ENCODE measurements at regions not wholly inside any gene's neighbourhood (a gene's known extent, or its start where the extent isn't known, plus 50 kb on each side); places are given as distances from the start of the nearest gene placed in this dataset.

DNA sequence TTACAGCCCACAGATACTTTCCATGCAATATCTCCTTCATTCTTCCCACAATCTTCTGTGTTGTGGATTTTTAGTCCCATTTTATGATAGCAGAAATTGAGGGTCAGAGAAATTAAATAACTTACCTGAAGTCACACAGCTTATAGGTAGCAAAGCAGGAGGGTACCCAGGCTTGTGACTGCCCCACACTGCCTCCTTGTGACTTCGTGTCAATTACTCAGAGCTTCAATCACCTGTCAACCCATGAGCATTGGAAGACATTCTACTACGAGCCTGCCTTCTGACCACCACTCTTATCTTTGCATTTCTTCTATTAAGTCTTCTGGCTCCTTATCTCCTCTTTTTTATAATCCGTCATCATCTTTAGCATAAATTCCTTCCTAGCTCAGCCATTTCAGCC is 71.6 kb upstream of the NRSN1 start:
- no peak overlapping the region for H3K4me3 ChIP-seq
- H3K4me1 ChIP-seq: peaks cover 0 to 11% (median 0%) of the 10 kb centered on the region in 4 donors
- no peak overlapping the region for H3K27ac ChIP-seq
- TF ChIP-seq, protein P1, sequence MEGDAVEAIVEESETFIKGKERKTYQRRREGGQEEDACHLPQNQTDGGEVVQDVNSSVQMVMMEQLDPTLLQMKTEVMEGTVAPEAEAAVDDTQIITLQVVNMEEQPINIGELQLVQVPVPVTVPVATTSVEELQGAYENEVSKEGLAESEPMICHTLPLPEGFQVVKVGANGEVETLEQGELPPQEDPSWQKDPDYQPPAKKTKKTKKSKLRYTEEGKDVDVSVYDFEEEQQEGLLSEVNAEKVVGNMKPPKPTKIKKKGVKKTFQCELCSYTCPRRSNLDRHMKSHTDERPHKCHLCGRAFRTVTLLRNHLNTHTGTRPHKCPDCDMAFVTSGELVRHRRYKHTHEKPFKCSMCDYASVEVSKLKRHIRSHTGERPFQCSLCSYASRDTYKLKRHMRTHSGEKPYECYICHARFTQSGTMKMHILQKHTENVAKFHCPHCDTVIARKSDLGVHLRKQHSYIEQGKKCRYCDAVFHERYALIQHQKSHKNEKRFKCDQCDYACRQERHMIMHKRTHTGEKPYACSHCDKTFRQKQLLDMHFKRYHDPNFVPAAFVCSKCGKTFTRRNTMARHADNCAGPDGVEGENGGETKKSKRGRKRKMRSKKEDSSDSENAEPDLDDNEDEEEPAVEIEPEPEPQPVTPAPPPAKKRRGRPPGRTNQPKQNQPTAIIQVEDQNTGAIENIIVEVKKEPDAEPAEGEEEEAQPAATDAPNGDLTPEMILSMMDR (IDR thresholded peaks at IDR 0.05): no peak
- TF ChIP-seq EP300 (IDR thresholded peaks at IDR 0.05): no peak
- TF ChIP-seq POLR2A (IDR thresholded peaks at IDR 0.05): no peak
- no peaks in the 10 kb centered on the region for H3K36me3 ChIP-seq
- no peak for DNase-seq (ENCODE audit: low spot score in 2 of 2)
- 84 to 87% methylated on average over 3 of the region's 3 CpGs for WGBS, 2 donors
- no peaks in the 10 kb centered on the region for H3K27me3 ChIP-seq
- no peaks in the 10 kb centered on the region for H3K9me3 ChIP-seq

DNA sequence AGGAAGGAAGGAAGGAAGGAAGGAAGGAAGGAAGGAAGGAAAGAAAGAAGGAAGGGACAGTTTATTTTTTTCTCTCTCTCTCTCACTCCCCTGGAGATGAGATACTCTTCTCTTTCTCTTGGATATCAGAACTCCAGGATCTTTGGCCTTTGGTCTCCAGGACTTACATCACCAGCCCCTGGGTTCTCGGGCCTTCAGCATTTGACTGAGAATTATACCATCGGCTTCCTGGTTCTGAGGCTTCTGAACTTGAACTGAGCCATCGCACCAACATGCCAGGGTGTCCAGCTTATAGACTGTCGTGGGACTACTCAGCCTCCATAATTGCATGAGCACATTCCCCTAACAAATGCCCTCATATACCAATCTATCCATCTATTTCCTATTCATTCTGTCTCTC is 69.4 kb upstream of the NRSN1 start:
- no peak for DNase-seq (ENCODE audit: low spot score in 2 of 2)
- Histone ChIP-seq H3K4me1 (peaks cover 0 to 11% (median 0%) of the 10 kb centered on the region in 4 donors), H3K27ac (no peak overlapping the region), H3K9me3 (no peaks in the 10 kb centered on the region), H3K4me3 (no peak overlapping the region), H3K27me3 (no peaks in the 10 kb centered on the region), H3K36me3 (no peaks in the 10 kb centered on the region)
- WGBS, 2 donors: 92 to 93% methylated on average over 4 of the region's 4 CpGs
- no peak for TF ChIP-seq POLR2A (IDR thresholded peaks at IDR 0.05)
- TF ChIP-seq, protein P1 (IDR thresholded peaks at IDR 0.05): no peak
- no peak for TF ChIP-seq EP300 (IDR thresholded peaks at IDR 0.05)

DNA sequence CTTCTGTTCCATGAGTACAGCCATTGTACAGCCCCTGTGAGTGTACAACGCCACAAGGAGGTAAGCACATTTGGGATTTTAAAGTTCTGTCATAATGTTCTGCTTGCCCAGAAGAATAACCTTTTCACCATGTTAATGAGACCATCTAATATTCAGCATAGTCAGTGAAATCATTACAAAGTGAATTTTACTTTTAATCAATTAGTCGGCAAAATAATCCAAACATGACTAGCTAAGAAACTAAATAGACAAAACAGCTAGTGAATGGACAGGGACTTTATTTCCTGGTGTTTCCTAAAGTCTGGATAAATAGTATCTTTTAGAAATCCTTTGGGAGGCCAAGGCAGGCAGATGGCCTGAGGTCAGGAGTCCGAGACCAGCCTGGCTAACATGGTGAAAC is 69.0 kb upstream of the NRSN1 start:
- no peak for DNase-seq (ENCODE audit: low spot score in 2 of 2)
- TF ChIP-seq POLR2A (IDR thresholded peaks at IDR 0.05) (no peak), EP300 (IDR thresholded peaks at IDR 0.05) (no peak)
- TF ChIP-seq, protein P1 (IDR thresholded peaks at IDR 0.05): no peak
- 68 to 75% methylated on average over 3 of the region's 3 CpGs for WGBS, 2 donors

DNA sequence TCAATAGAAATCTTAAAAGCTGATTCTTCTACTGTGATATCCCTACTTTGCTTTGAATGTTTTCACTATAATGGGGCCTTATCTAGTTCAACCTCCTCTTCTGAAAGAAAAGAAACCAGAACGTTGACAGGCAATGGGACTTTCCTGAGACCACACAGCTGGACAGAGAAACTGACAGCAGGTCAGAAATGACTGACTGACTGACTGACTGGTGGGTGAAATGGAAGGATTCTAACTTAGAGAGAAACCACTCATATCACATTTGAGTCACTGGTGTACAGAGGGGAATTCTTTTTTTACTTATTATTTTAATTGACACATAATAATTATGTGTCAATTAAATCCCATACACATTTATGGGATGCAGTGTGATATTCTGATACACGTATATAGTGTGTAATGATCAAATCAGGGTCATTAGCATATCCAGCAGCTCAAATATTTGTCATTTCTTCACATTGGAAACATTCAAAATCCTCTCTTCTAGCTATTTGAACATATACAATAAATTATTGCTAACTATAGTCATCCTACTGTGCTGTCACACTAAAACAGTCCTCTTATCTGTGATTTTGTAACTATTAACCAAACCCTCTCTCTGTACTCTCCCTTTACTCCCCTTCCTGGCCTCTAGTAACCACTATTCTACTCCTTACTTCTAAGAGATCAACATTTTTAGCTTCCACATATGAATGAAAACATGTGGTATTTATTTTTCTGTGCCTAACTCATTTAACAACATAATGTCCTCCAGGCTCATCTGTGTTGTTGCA is 64.8 kb upstream of the NRSN1 start:
- TF ChIP-seq POLR2A (IDR thresholded peaks at IDR 0.05) (no peak), EP300 (IDR thresholded peaks at IDR 0.05) (no peak)
- TF ChIP-seq, protein P1 (IDR thresholded peaks at IDR 0.05): no peak
- Histone ChIP-seq H3K4me1 (no peaks in the 10 kb centered on the region), H3K27me3 (no peaks in the 10 kb centered on the region), H3K36me3 (no peaks in the 10 kb centered on the region), H3K9me3 (no peaks in the 10 kb centered on the region), H3K4me3 (no peak overlapping the region), H3K27ac (no peak overlapping the region)
- no peak for DNase-seq (ENCODE audit: low spot score in 2 of 2)
- 67 to 72% methylated on average over 2 of the region's 2 CpGs for WGBS, 2 donors

More for the DNA sequence above, 69.0 kb upstream of the NRSN1 start:
- no peaks in the 10 kb centered on the region for H3K9me3 ChIP-seq
- no peaks in the 10 kb centered on the region for H3K27me3 ChIP-seq
- peaks cover 0 to 11% (median 0%) of the 10 kb centered on the region in 4 donors for H3K4me1 ChIP-seq
- H3K36me3 ChIP-seq: no peaks in the 10 kb centered on the region
- H3K27ac ChIP-seq: no peak overlapping the region
- H3K4me3 ChIP-seq: no peak overlapping the region

DNA sequence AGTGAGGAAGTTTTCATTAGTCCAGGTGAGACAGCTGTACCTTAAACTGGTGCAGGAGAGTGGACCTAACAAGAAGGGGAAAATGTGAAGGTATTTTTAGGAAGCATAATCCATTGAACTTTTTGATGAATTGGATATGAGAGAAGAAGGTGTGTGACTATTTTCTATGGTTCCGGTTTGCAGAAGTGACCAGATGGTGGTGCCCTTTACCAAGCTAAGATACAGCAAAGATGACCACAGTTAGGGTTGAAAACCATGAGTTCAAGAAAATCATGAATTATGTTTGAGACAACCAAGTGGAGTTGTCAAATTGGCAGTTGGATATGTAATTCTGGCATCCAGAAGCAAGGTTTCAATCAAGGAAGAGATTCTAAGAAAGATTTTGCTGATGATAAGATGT is 61.9 kb upstream of the NRSN1 start:
- H3K36me3 ChIP-seq: no peaks in the 10 kb centered on the region
- no peaks in the 10 kb centered on the region for H3K9me3 ChIP-seq
- no peak overlapping the region for H3K4me3 ChIP-seq
- TF ChIP-seq EP300 (IDR thresholded peaks at IDR 0.05) (no peak), POLR2A (IDR thresholded peaks at IDR 0.05) (no peak)
- TF ChIP-seq, protein P1 (IDR thresholded peaks at IDR 0.05): no peak
- 27 to 28% methylated on average over 1 of the region's 1 CpG for WGBS, 2 donors
- H3K4me1 ChIP-seq: no peaks in the 10 kb centered on the region
- no peak for DNase-seq (ENCODE audit: low spot score in 2 of 2)
- no peaks in the 10 kb centered on the region for H3K27me3 ChIP-seq
- H3K27ac ChIP-seq: no peak overlapping the region

Data from tibial nerve (tissue), 4 donors.